ENCODE measurements at regions not wholly inside any gene's neighbourhood (a gene's known extent, or its start where the extent isn't known, plus 50 kb on each side); places are given as distances from the start of the nearest gene placed in this dataset.
"Not testable (repeated sequence)": the region's sequence is repeated elsewhere in the genome, so short reads cannot be mapped to it uniquely, and the experiment has no call there.

- no peak for DNase-seq
Measured at GRCh38 chr6:12525276-12525675, 191.3 kb upstream of the PHACTR1 start.

- DNase-seq = no peak
Measured at GRCh38 chr6:12527339-12527738, 189.2 kb upstream of the PHACTR1 start.

GRCh38 chr6:12528136-12528535 lies 188.4 kb upstream of the PHACTR1 start:
- DNase-seq = no peak

GRCh38 chr6:12528581-12529363 lies 187.8 kb upstream of the PHACTR1 start:
- DNase-seq = no peak

GRCh38 chr6:12529364-12530019 lies 187.1 kb upstream of the PHACTR1 start:
- no peak for DNase-seq

- DNase-seq = no peak
Measured at GRCh38 chr6:12530345-12530744, 186.2 kb upstream of the PHACTR1 start.

GRCh38 chr6:12533586-12533985 lies 183.0 kb upstream of the PHACTR1 start:
- no peak for DNase-seq

- no peak for DNase-seq
Measured at GRCh38 chr6:12534069-12534853, 182.3 kb upstream of the PHACTR1 start.

- no peak for DNase-seq
Measured at GRCh38 chr6:12535586-12536314, 180.8 kb upstream of the PHACTR1 start.

GRCh38 chr6:12536416-12536815 lies 180.2 kb upstream of the PHACTR1 start:
- DNase-seq = no peak

- DNase-seq = no peak
Measured at GRCh38 chr6:12537389-12537788, 179.2 kb upstream of the PHACTR1 start.

- no peak for DNase-seq
Measured at GRCh38 chr6:12538881-12539357, 177.6 kb upstream of the PHACTR1 start.

- not testable (repeated sequence) for DNase-seq
Measured at GRCh38 chr6:12542319-12543115, 174.1 kb upstream of the PHACTR1 start.

- no peak for DNase-seq
Measured at GRCh38 chr6:12543953-12544352, 172.6 kb upstream of the PHACTR1 start.

- no peak for DNase-seq
Measured at GRCh38 chr6:12544821-12545565, 171.6 kb upstream of the PHACTR1 start.

GRCh38 chr6:12545619-12546409 lies 170.8 kb upstream of the PHACTR1 start:
- no peak for DNase-seq

GRCh38 chr6:12546410-12547002 lies 170.1 kb upstream of the PHACTR1 start:
- no peak for DNase-seq

- no peak for DNase-seq
Measured at GRCh38 chr6:12548526-12548925, 168.0 kb upstream of the PHACTR1 start.

- DNase-seq = not testable (repeated sequence)
Measured at GRCh38 chr6:12549445-12549844, 167.1 kb upstream of the PHACTR1 start.

- DNase-seq = not testable (repeated sequence)
Measured at GRCh38 chr6:12554820-12555219, 161.7 kb upstream of the PHACTR1 start.
